Activated naive CD8-positive, alpha-beta T cell treated with anti-CD3 and anti-CD28 coated beads, Interleukin-2, amount 50 U/mL, for 24 hours (primary cell): ENCODE measurements at regions not wholly inside any gene's neighbourhood (a gene's known extent, or its start where the extent isn't known, plus 50 kb on each side); places are given as distances from the start of the nearest gene placed in this dataset.

Experiments used
- ATAC-seq: fragments of 150-1000 bp; cut with Tn5 transposase; one replicate; pipeline ENCODE4 v1.10.0; 2021
- DNase-seq: peaks from one replicate; pipeline ENCODE4 v3.0.0; 2021
- H3K27ac Mint-ChIP-seq: one replicate; pipeline ENCODE4 v1.8.0; 2021; ENCODE audit warnings: mild to moderate bottlenecking, mixed read lengths
- H3K27me3 Mint-ChIP-seq: one replicate; pipeline ENCODE4 v1.8.0; 2021; ENCODE audit warnings: mixed read lengths
- H3K36me3 Mint-ChIP-seq: one replicate; pipeline ENCODE4 v1.8.0; 2021; ENCODE audit warnings: low read depth, mixed read lengths
- H3K4me1 Mint-ChIP-seq: one replicate; pipeline ENCODE4 v1.8.0; 2021; ENCODE audit warnings: mixed read lengths
- H3K4me3 Mint-ChIP-seq: one replicate; pipeline ENCODE4 v1.8.0; 2021; ENCODE audit warnings: mild to moderate bottlenecking, moderate library complexity, mixed read lengths
- H3K9me3 Mint-ChIP-seq: one replicate; pipeline ENCODE4 v1.8.0; 2021; ENCODE audit warnings: mixed read lengths

GRCh38 chr20:23235173-23236027 is 115.2 kb upstream of the NXT1 start:
- Mint-ChIP-seq H3K9me3 (peaks cover 18% of the 10 kb centered on the region), H3K27ac (no peak overlapping the region), H3K4me3 (no peak overlapping the region), H3K36me3 (no peaks in the 10 kb centered on the region), H3K4me1 (no peaks in the 10 kb centered on the region), H3K27me3 (peaks cover 9% of the 10 kb centered on the region)
- ATAC-seq (peak; percentile 49), DNase-seq (peak; percentile 48)

GRCh38 chr20:23234311-23235078 is 116.1 kb upstream of the NXT1 start:
- H3K27ac Mint-ChIP-seq, result no peak overlapping the region
- H3K27me3 Mint-ChIP-seq, result peaks cover 9% of the 10 kb centered on the region
- H3K4me3 Mint-ChIP-seq, result no peak overlapping the region
- no peaks in the 10 kb centered on the region for H3K4me1 Mint-ChIP-seq
- ATAC-seq (no peak), DNase-seq (no peak)
- peaks cover 14% of the 10 kb centered on the region for H3K9me3 Mint-ChIP-seq
- H3K36me3 Mint-ChIP-seq, result no peaks in the 10 kb centered on the region

GRCh38 chr20:23233341-23233740 is 117.2 kb upstream of the NXT1 start:
- ATAC-seq (no peak), DNase-seq (no peak)
- H3K9me3 Mint-ChIP-seq, result peaks cover 8% of the 10 kb centered on the region
- H3K4me3 Mint-ChIP-seq, result no peak overlapping the region
- H3K27ac Mint-ChIP-seq, result no peak overlapping the region
- H3K4me1 Mint-ChIP-seq, result no peaks in the 10 kb centered on the region
- H3K36me3 Mint-ChIP-seq, result no peaks in the 10 kb centered on the region
- peaks cover 4% of the 10 kb centered on the region for H3K27me3 Mint-ChIP-seq

- Mint-ChIP-seq H3K27me3 (peaks cover 4% of the 10 kb centered on the region), H3K9me3 (peaks cover 8% of the 10 kb centered on the region), H3K4me1 (no peaks in the 10 kb centered on the region), H3K4me3 (no peak overlapping the region), H3K27ac (no peak overlapping the region), H3K36me3 (no peaks in the 10 kb centered on the region)
- DNase-seq (no peak), ATAC-seq (no peak)
Measured at GRCh38 chr20:23232679-23233308, 117.8 kb upstream of the NXT1 start.

- Mint-ChIP-seq H3K36me3 (no peaks in the 10 kb centered on the region), H3K4me1 (no peaks in the 10 kb centered on the region), H3K9me3 (peaks cover 8% of the 10 kb centered on the region), H3K4me3 (no peak overlapping the region), H3K27me3 (peaks cover 4% of the 10 kb centered on the region), H3K27ac (no peak overlapping the region)
- no peak for ATAC-seq
- DNase-seq, result no peak
Measured at GRCh38 chr20:23232219-23232581, 118.4 kb upstream of the NXT1 start.

GRCh38 chr20:23231561-23232218 is 118.9 kb upstream of the NXT1 start:
- ATAC-seq (no peak), DNase-seq (no peak)
- Mint-ChIP-seq H3K27me3 (peaks cover 4% of the 10 kb centered on the region), H3K36me3 (no peaks in the 10 kb centered on the region), H3K27ac (no peak overlapping the region), H3K4me3 (no peak overlapping the region), H3K9me3 (peaks cover 8% of the 10 kb centered on the region), H3K4me1 (no peaks in the 10 kb centered on the region)

GRCh38 chr20:23230766-23231385 is 119.7 kb upstream of the NXT1 start:
- H3K36me3 Mint-ChIP-seq, result no peaks in the 10 kb centered on the region
- H3K9me3 Mint-ChIP-seq, result peaks cover 8% of the 10 kb centered on the region
- H3K27ac Mint-ChIP-seq, result no peak overlapping the region
- ATAC-seq (no peak), DNase-seq (no peak)
- H3K4me3 Mint-ChIP-seq, result no peak overlapping the region
- no peaks in the 10 kb centered on the region for H3K4me1 Mint-ChIP-seq
- peaks cover 3% of the 10 kb centered on the region for H3K27me3 Mint-ChIP-seq

GRCh38 chr20:23229989-23230388 is 120.6 kb upstream of the NXT1 start:
- no peaks in the 10 kb centered on the region for H3K36me3 Mint-ChIP-seq
- DNase-seq (no peak), ATAC-seq (no peak)
- H3K27ac Mint-ChIP-seq, result no peak overlapping the region
- H3K9me3 Mint-ChIP-seq, result peaks cover 8% of the 10 kb centered on the region
- H3K4me3 Mint-ChIP-seq, result no peak overlapping the region
- H3K4me1 Mint-ChIP-seq, result no peaks in the 10 kb centered on the region
- peaks cover 3% of the 10 kb centered on the region for H3K27me3 Mint-ChIP-seq

- no peaks in the 10 kb centered on the region for H3K4me1 Mint-ChIP-seq
- ATAC-seq, result no peak
- DNase-seq, result no peak
- no peak overlapping the region for H3K4me3 Mint-ChIP-seq
- H3K9me3 Mint-ChIP-seq, result peaks cover 8% of the 10 kb centered on the region
- H3K27me3 Mint-ChIP-seq, result peaks cover 3% of the 10 kb centered on the region
- H3K27ac Mint-ChIP-seq, result no peak overlapping the region
- H3K36me3 Mint-ChIP-seq, result no peaks in the 10 kb centered on the region
Measured at GRCh38 chr20:23228912-23229311, 121.7 kb upstream of the NXT1 start.

- Mint-ChIP-seq H3K27me3 (peaks cover 3% of the 10 kb centered on the region), H3K4me1 (no peaks in the 10 kb centered on the region), H3K36me3 (no peaks in the 10 kb centered on the region), H3K27ac (no peak overlapping the region), H3K4me3 (no peak overlapping the region), H3K9me3 (peaks cover 5% of the 10 kb centered on the region)
- ATAC-seq (no peak), DNase-seq (no peak)
Measured at GRCh38 chr20:23227976-23228375, 122.6 kb upstream of the NXT1 start.

GRCh38 chr20:23227274-23227673 is 123.3 kb upstream of the NXT1 start:
- Mint-ChIP-seq H3K27ac (no peak overlapping the region), H3K4me3 (no peak overlapping the region), H3K4me1 (no peaks in the 10 kb centered on the region), H3K27me3 (peaks cover 3% of the 10 kb centered on the region), H3K36me3 (no peaks in the 10 kb centered on the region), H3K9me3 (peaks cover under 1% of the 10 kb centered on the region)
- ATAC-seq (no peak), DNase-seq (no peak)

GRCh38 chr20:23226612-23227265 is 123.9 kb upstream of the NXT1 start:
- ATAC-seq (no peak), DNase-seq (no peak)
- H3K27me3 Mint-ChIP-seq, result peaks cover 3% of the 10 kb centered on the region
- H3K27ac Mint-ChIP-seq, result no peak overlapping the region
- H3K4me3 Mint-ChIP-seq, result no peak overlapping the region
- H3K36me3 Mint-ChIP-seq, result no peaks in the 10 kb centered on the region
- no peaks in the 10 kb centered on the region for H3K4me1 Mint-ChIP-seq
- H3K9me3 Mint-ChIP-seq, result peaks cover 6% of the 10 kb centered on the region

- H3K4me1 Mint-ChIP-seq, result no peaks in the 10 kb centered on the region
- no peak overlapping the region for H3K27ac Mint-ChIP-seq
- ATAC-seq (no peak), DNase-seq (no peak)
- H3K27me3 Mint-ChIP-seq, result peaks cover 2% of the 10 kb centered on the region
- no peaks in the 10 kb centered on the region for H3K36me3 Mint-ChIP-seq
- peaks cover 17% of the 10 kb centered on the region for H3K9me3 Mint-ChIP-seq
- H3K4me3 Mint-ChIP-seq, result no peak overlapping the region
Measured at GRCh38 chr20:23225407-23226060, 125.1 kb upstream of the NXT1 start.
